ENCODE measurements at regions not wholly inside any gene's neighbourhood (a gene's known extent, or its start where the extent isn't known, plus 50 kb on each side); places are given as distances from the start of the nearest gene placed in this dataset.

DNA sequence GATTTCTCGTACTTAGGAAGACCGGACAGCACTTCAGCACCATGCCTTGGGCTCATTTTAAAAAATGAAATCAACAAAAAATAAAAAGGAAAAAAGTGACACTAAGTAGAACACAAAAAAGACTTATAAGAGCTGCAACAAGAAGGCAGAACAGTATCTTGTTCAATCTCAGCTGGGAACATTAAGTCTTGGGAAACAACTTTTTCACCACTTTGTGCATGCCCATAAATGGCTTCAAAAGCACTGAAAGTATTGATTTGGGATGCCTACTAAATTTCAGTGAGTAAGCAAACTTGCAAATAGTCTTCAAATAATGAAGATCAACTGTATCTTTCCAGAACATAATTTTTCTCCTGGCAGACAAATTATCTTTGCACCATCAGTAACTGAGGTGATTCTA, 489.3 kb downstream of the NXPH1 start:
- TF ChIP-seq, protein P1, sequence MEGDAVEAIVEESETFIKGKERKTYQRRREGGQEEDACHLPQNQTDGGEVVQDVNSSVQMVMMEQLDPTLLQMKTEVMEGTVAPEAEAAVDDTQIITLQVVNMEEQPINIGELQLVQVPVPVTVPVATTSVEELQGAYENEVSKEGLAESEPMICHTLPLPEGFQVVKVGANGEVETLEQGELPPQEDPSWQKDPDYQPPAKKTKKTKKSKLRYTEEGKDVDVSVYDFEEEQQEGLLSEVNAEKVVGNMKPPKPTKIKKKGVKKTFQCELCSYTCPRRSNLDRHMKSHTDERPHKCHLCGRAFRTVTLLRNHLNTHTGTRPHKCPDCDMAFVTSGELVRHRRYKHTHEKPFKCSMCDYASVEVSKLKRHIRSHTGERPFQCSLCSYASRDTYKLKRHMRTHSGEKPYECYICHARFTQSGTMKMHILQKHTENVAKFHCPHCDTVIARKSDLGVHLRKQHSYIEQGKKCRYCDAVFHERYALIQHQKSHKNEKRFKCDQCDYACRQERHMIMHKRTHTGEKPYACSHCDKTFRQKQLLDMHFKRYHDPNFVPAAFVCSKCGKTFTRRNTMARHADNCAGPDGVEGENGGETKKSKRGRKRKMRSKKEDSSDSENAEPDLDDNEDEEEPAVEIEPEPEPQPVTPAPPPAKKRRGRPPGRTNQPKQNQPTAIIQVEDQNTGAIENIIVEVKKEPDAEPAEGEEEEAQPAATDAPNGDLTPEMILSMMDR (IDR thresholded peaks at IDR 0.05; ENCODE audit: poor library complexity, severe bottlenecking), result no peak
- TF ChIP-seq POLR2AphosphoS5 (IDR thresholded peaks at IDR 0.05) (no peak), TAF1 (IDR thresholded peaks at IDR 0.05; ENCODE audit: low read depth) (no peak)

All from neural cell (in vitro differentiated cells).